WTC11 (cell line): ENCODE measurements at regions not wholly inside any gene's neighbourhood (a gene's known extent, or its start where the extent isn't known, plus 50 kb on each side); places are given as distances from the start of the nearest gene placed in this dataset.
"Not testable (repeated sequence)": the region's sequence is repeated elsewhere in the genome, so short reads cannot be mapped to it uniquely, and the experiment has no call there.

Source experiments
- ETV6 ChIP-seq: sonication (generic); formaldehyde crosslinking; IDR thresholded peaks from 2 replicates; pipeline ENCODE4 v1.8.1; 2022; ENCODE audit warnings: mild to moderate bottlenecking, missing genetic modification reagents
- FOXP1 ChIP-seq: sonication (generic); formaldehyde crosslinking; IDR thresholded peaks from 2 replicates; pipeline ENCODE4 v1.8.0; 2022; ENCODE audit warnings: missing genetic modification reagents, mild to moderate bottlenecking, moderate library complexity, borderline replicate concordance
- GTF2I ChIP-seq: fragments of 250-450 bp; sonication (Bioruptor Pico); conservative IDR thresholded peaks from 2 replicates; pipeline ENCODE4 v1.4.0; 2021; ENCODE audit warnings: mild to moderate bottlenecking
- JUN ChIP-seq: sonication (generic); formaldehyde crosslinking; IDR thresholded peaks from 2 replicates; pipeline ENCODE4 v1.8.0; 2023; ENCODE audit warnings: mild to moderate bottlenecking, missing genetic modification reagents
- NR1H2 ChIP-seq: sonication (generic); formaldehyde crosslinking; IDR thresholded peaks from 2 replicates; pipeline ENCODE4 v1.9.0; 2021; ENCODE audit warnings: mild to moderate bottlenecking, moderate library complexity, missing genetic modification reagents
- SMAD3 ChIP-seq: sonication (generic); formaldehyde crosslinking; IDR thresholded peaks from 2 replicates; pipeline ENCODE4 v1.8.0; 2022; ENCODE audit warnings: missing genetic modification reagents, mild to moderate bottlenecking, borderline replicate concordance
- SP1 ChIP-seq: sonication (generic); formaldehyde crosslinking; conservative IDR thresholded peaks from 2 replicates; pipeline ENCODE4 v1.8.1; 2022; ENCODE audit warnings: missing genetic modification reagents
- TF ChIP-seq, protein P1 (sequence below): sonication (generic); formaldehyde crosslinking; IDR thresholded peaks from 2 replicates; pipeline ENCODE4 v1.8.1; 2023; ENCODE audit warnings: mild to moderate bottlenecking, missing genetic modification reagents, moderate library complexity
- TF ChIP-seq, protein P2 (sequence below): sonication (generic); formaldehyde crosslinking; IDR thresholded peaks from 2 replicates; pipeline ENCODE4 v1.8.0; 2022; ENCODE audit warnings: mild to moderate bottlenecking, missing genetic modification reagents
- TF ChIP-seq, protein P3 (sequence below): fragments of 200-600 bp; IDR thresholded peaks from 2 replicates; pipeline ENCODE4 v1.8.0; 2022; ENCODE audit warnings: antibody characterized with exemption
- TF ChIP-seq, protein P4 (sequence below): sonication (generic); formaldehyde crosslinking; IDR thresholded peaks from 2 replicates; pipeline ENCODE4 v1.8.1; 2023; ENCODE audit warnings: mild to moderate bottlenecking, missing genetic modification reagents, borderline replicate concordance
- TF ChIP-seq, protein P5 (sequence below): sonication (generic); formaldehyde crosslinking; conservative IDR thresholded peaks from 2 replicates; pipeline ENCODE4 v1.8.1; 2022; ENCODE audit warnings: mild to moderate bottlenecking, missing genetic modification reagents
- TF ChIP-seq, protein P6 (sequence below): sonication (generic); formaldehyde crosslinking; IDR thresholded peaks from 2 replicates; pipeline ENCODE4 v1.8.1; 2022; ENCODE audit warnings: low read depth, mild to moderate bottlenecking, moderate library complexity, missing genetic modification reagents, borderline replicate concordance

DNA sequence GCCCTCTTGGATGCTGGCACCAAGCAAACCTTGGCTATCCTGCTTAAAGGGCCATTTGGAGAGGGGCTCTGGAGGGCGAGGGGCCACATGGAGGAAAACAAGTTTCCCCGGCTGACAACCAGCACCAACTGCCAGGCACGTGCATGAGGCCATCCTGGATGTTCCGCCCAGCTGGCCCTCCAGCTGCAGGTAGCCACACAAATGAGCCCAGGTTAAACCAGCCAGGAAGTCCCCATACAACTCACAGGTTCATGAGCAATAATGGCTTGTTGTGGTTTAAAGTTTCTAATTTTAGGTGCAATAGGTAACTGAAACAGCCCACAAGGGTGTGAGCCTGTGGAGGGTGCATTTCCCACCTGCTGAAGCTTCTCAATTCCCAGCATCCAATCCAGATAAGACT is 93.6 kb downstream of the ALG1L2 start:
- TF ChIP-seq, protein P1, sequence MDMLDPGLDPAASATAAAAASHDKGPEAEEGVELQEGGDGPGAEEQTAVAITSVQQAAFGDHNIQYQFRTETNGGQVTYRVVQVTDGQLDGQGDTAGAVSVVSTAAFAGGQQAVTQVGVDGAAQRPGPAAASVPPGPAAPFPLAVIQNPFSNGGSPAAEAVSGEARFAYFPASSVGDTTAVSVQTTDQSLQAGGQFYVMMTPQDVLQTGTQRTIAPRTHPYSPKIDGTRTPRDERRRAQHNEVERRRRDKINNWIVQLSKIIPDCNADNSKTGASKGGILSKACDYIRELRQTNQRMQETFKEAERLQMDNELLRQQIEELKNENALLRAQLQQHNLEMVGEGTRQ, result not testable (repeated sequence)
- TF ChIP-seq, protein P2, sequence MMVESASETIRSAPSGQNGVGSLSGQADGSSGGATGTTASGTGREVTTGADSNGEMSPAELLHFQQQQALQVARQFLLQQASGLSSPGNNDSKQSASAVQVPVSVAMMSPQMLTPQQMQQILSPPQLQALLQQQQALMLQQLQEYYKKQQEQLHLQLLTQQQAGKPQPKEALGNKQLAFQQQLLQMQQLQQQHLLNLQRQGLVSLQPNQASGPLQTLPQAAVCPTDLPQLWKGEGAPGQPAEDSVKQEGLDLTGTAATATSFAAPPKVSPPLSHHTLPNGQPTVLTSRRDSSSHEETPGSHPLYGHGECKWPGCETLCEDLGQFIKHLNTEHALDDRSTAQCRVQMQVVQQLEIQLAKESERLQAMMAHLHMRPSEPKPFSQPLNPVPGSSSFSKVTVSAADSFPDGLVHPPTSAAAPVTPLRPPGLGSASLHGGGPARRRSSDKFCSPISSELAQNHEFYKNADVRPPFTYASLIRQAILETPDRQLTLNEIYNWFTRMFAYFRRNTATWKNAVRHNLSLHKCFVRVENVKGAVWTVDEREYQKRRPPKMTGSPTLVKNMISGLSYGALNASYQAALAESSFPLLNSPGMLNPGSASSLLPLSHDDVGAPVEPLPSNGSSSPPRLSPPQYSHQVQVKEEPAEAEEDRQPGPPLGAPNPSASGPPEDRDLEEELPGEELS (CRISPR knock-in tag), result not testable (repeated sequence)
- TF ChIP-seq, protein P3, sequence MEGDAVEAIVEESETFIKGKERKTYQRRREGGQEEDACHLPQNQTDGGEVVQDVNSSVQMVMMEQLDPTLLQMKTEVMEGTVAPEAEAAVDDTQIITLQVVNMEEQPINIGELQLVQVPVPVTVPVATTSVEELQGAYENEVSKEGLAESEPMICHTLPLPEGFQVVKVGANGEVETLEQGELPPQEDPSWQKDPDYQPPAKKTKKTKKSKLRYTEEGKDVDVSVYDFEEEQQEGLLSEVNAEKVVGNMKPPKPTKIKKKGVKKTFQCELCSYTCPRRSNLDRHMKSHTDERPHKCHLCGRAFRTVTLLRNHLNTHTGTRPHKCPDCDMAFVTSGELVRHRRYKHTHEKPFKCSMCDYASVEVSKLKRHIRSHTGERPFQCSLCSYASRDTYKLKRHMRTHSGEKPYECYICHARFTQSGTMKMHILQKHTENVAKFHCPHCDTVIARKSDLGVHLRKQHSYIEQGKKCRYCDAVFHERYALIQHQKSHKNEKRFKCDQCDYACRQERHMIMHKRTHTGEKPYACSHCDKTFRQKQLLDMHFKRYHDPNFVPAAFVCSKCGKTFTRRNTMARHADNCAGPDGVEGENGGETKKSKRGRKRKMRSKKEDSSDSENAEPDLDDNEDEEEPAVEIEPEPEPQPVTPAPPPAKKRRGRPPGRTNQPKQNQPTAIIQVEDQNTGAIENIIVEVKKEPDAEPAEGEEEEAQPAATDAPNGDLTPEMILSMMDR, result not testable (repeated sequence)
- not testable (repeated sequence) for TF ChIP-seq SP1 (CRISPR knock-in tag); ETV6; GTF2I; NR1H2 (CRISPR knock-in tag); JUN (CRISPR knock-in tag); FOXP1 (CRISPR knock-in tag); SMAD3 (CRISPR knock-in tag)
- TF ChIP-seq, protein P4, sequence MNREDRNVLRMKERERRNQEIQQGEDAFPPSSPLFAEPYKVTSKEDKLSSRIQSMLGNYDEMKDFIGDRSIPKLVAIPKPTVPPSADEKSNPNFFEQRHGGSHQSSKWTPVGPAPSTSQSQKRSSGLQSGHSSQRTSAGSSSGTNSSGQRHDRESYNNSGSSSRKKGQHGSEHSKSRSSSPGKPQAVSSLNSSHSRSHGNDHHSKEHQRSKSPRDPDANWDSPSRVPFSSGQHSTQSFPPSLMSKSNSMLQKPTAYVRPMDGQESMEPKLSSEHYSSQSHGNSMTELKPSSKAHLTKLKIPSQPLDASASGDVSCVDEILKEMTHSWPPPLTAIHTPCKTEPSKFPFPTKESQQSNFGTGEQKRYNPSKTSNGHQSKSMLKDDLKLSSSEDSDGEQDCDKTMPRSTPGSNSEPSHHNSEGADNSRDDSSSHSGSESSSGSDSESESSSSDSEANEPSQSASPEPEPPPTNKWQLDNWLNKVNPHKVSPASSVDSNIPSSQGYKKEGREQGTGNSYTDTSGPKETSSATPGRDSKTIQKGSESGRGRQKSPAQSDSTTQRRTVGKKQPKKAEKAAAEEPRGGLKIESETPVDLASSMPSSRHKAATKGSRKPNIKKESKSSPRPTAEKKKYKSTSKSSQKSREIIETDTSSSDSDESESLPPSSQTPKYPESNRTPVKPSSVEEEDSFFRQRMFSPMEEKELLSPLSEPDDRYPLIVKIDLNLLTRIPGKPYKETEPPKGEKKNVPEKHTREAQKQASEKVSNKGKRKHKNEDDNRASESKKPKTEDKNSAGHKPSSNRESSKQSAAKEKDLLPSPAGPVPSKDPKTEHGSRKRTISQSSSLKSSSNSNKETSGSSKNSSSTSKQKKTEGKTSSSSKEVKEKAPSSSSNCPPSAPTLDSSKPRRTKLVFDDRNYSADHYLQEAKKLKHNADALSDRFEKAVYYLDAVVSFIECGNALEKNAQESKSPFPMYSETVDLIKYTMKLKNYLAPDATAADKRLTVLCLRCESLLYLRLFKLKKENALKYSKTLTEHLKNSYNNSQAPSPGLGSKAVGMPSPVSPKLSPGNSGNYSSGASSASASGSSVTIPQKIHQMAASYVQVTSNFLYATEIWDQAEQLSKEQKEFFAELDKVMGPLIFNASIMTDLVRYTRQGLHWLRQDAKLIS (CRISPR knock-in tag), result not testable (repeated sequence)
- TF ChIP-seq, protein P5, sequence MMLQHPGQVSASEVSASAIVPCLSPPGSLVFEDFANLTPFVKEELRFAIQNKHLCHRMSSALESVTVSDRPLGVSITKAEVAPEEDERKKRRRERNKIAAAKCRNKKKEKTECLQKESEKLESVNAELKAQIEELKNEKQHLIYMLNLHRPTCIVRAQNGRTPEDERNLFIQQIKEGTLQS (CRISPR knock-in tag), result not testable (repeated sequence)
- TF ChIP-seq, protein P6, sequence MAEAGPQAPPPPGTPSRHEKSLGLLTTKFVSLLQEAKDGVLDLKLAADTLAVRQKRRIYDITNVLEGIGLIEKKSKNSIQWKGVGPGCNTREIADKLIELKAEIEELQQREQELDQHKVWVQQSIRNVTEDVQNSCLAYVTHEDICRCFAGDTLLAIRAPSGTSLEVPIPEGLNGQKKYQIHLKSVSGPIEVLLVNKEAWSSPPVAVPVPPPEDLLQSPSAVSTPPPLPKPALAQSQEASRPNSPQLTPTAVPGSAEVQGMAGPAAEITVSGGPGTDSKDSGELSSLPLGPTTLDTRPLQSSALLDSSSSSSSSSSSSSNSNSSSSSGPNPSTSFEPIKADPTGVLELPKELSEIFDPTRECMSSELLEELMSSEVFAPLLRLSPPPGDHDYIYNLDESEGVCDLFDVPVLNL, result not testable (repeated sequence)
